ENCODE measurements at regions not wholly inside any gene's neighbourhood (a gene's known extent, or its start where the extent isn't known, plus 50 kb on each side); places are given as distances from the start of the nearest gene placed in this dataset.
"Not testable (repeated sequence)": the region's sequence is repeated elsewhere in the genome, so short reads cannot be mapped to it uniquely, and the experiment has no call there.

DNA sequence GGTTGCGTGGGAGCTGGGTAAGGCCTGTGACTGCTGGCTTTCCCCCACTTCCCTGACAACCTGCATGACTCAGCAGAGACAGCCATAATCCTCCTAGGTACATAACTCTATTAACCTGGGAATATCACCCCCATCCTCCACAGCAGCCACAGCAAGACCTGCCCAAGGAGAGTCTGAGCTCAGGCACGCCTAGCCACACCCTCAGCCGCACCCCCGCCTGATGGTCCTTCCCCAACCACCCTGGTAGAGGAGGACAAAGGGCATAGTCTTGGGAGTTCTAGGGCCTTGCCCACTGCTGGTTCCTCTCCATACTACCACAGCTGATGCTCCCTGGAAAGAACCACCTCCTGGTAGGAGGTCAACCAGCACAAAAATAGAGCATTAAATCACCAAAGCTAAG lies 965.4 kb downstream of the TSN start:
- TF ChIP-seq, protein P1, sequence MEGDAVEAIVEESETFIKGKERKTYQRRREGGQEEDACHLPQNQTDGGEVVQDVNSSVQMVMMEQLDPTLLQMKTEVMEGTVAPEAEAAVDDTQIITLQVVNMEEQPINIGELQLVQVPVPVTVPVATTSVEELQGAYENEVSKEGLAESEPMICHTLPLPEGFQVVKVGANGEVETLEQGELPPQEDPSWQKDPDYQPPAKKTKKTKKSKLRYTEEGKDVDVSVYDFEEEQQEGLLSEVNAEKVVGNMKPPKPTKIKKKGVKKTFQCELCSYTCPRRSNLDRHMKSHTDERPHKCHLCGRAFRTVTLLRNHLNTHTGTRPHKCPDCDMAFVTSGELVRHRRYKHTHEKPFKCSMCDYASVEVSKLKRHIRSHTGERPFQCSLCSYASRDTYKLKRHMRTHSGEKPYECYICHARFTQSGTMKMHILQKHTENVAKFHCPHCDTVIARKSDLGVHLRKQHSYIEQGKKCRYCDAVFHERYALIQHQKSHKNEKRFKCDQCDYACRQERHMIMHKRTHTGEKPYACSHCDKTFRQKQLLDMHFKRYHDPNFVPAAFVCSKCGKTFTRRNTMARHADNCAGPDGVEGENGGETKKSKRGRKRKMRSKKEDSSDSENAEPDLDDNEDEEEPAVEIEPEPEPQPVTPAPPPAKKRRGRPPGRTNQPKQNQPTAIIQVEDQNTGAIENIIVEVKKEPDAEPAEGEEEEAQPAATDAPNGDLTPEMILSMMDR (IDR thresholded peaks at IDR 0.05): not testable (repeated sequence)
- TF ChIP-seq POLR2A (IDR thresholded peaks at IDR 0.05): not testable (repeated sequence)

Measured in Peyer's patch (tissue), 4 donors.